Muscle of leg (tissue), 3 donors: ENCODE measurements at regions not wholly inside any gene's neighbourhood (a gene's known extent, or its start where the extent isn't known, plus 50 kb on each side); places are given as distances from the start of the nearest gene placed in this dataset.

ENCODE experiments used
- DNase-seq: peaks from one replicate; pipeline ENCODE4 v3.0.0; 2013
- H3K27ac ChIP-seq: one replicate; pipeline ENCODE4 v1.5.1; 2013; ENCODE audit warnings: mild to moderate bottlenecking, low read length, control low read depth
- H3K27me3 ChIP-seq: one replicate; pipeline ENCODE4 v1.6.1; 2013; ENCODE audit warnings: low read length; ENCODE audit not compliant: control insufficient read depth, insufficient read depth
- H3K36me3 ChIP-seq: one replicate; pipeline ENCODE4 v1.6.1; 2013; ENCODE audit warnings: low read length; ENCODE audit not compliant: control insufficient read depth, insufficient read depth
- H3K4me1 ChIP-seq: one replicate; pipeline ENCODE4 v1.6.1; 2013; ENCODE audit warnings: low read length; ENCODE audit not compliant: control insufficient read depth, insufficient read depth
- H3K4me3 ChIP-seq: one replicate; pipeline ENCODE4 v1.5.1; 2013; ENCODE audit warnings: low read length, control low read depth
- H3K9me3 ChIP-seq: replicated peaks from 2 replicates; pipeline ENCODE4 v1.6.1; 2013; ENCODE audit warnings: low read depth, low read length; ENCODE audit not compliant: control insufficient read depth
- WGBS: methylation state at CpG from one replicate; pipeline ENCODE4 v1.1.5; 2013; ENCODE audit warnings: missing lambda C conversion rate; ENCODE audit not compliant: insufficient coverage; 5-methylcytosine and 5-hydroxymethylcytosine counted together

DNA sequence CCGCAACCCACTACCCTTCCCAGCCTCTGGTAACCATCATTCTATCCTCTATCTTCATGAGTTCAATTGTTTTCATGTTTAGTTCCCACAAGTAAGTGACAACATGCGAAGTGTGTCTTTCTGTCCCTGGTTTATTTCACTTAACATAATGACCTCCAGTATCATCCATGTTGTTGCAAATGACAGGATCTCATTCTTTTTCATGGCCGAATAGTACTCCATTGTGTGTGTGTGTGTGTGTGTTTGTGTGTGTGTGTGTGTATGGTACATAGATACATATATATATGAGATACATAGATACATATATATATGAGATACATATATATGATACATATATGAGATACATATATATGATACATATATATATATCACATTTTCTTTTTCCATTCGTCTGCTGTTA is 196.3 kb upstream of the STK17B start:
- Histone ChIP-seq H3K27ac (no peak overlapping the region), H3K9me3 (peaks cover 3% of the 10 kb centered on the region), H3K27me3 (no peaks in the 10 kb centered on the region), H3K36me3 (no peaks in the 10 kb centered on the region), H3K4me3 (no peak overlapping the region), H3K4me1 (no peaks in the 10 kb centered on the region)
- no peak for DNase-seq
- 100% methylated on average over 1 of the region's 4 CpGs for WGBS

DNA sequence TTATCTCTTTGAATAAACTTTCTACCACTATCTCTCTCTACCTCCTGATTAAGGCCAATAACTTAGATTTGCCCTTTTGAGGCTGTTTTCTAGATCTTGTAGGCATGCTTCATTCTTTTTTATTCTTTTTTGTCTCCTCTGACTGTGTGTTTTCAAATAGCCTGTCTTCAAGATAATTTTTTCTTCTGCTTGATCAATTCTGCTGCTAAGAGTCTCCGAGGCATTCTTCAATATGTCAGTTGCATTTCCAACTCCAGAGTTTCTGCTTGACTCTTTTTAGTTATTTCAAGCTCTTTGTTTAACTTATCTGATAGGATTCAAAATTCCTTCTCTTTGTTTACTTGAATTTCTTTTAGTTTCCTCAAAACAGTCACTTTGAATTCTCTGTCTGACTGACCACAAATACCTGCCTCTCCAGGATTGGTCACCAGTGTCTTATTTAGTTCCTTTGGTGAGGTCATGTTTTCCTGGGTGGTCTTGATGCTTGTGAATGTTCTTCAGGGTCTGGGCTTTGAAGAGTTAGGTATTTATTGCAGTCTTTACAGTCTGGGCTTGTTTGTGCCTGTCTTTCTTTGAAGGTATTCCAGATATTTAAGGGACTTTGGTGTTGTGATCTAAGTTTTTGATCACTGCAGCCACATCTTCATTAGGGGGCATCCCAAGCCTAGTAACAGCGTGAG is 197.3 kb upstream of the STK17B start:
- WGBS: no CpG with 5 or more reads among the region's 2 CpGs
- Histone ChIP-seq H3K9me3 (peaks cover 3% of the 10 kb centered on the region), H3K27ac (no peak overlapping the region), H3K4me3 (no peak overlapping the region), H3K27me3 (no peaks in the 10 kb centered on the region), H3K4me1 (no peaks in the 10 kb centered on the region), H3K36me3 (no peaks in the 10 kb centered on the region)
- DNase-seq: no peak

DNA sequence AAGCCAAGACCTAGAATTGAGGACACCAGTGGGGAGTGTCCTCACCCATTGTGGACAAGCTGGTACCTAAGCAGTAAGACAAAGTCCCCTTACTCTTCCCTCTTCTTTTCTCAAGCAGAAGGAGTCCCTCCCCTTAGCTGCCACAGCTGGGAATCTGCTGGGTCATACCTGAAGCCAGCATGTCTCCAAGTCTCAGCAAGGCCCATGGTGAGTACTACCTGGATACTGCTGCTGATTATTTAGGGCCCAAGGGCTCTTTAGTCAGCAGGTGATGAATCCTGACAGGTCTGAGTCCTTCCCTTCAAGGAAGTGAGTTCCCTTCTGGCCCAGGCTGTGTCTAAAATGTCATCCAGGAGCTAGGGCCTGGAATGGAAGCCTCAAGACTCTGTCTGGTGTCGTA is 198.6 kb upstream of the STK17B start:
- Histone ChIP-seq H3K27me3 (no peaks in the 10 kb centered on the region), H3K4me1 (no peaks in the 10 kb centered on the region), H3K4me3 (no peak overlapping the region), H3K27ac (no peak overlapping the region), H3K9me3 (peaks cover 3% of the 10 kb centered on the region), H3K36me3 (no peaks in the 10 kb centered on the region)
- DNase-seq: no peak
- no CpG with 5 or more reads among the region's 1 CpG for WGBS

DNA sequence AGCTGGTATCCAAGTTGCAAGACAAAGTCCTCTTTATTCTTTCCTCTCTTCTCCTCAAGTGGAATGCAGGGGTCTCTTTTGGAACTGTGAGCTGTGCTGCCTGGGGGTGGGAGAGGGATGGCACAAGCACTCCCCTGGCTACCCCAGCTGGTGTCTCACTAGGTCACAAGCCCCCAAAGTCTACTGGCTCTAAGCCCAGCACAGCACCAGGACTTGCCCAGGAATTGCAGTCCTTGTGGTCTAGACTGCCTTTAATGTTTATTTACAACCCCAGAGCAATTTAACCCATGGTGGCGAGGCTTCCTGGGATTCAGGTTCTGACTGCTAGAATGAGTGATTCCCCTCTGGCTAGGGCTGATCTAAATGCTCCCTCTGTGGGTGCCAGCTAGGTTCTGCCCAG is 199.0 kb upstream of the STK17B start:
- WGBS: 100% methylated on average over 1 of the region's 1 CpG
- DNase-seq: no peak
- no peaks in the 10 kb centered on the region for H3K4me1 ChIP-seq
- H3K9me3 ChIP-seq: peaks cover 3% of the 10 kb centered on the region
- no peaks in the 10 kb centered on the region for H3K36me3 ChIP-seq
- H3K4me3 ChIP-seq: no peak overlapping the region
- H3K27ac ChIP-seq: no peak overlapping the region
- H3K27me3 ChIP-seq: no peaks in the 10 kb centered on the region

DNA sequence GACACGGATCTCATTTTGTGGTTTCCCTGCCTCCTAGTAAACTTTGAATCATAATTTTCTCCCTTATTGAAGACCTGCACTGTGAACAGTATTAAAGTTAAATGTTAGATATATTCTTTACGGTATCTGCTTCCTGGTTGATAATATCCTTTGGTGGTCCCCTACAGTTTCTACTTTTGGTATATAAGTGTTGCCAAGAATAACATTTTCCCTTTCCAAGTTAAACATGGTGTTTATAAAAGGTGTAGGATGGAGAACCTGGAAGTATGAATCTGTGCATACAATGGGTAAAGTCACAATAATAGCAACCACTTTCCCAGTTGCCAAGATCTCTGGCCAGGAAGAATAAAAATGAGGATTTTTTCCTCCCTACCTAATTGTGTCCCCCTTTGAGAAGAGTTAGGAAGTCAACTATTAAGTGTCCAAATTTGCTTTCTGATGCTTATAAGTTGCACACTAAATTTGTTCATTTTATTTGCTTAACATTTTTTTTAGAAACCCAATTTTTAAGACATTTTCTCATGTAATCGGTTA is 201.0 kb upstream of the STK17B start:
- Histone ChIP-seq H3K4me1 (no peaks in the 10 kb centered on the region), H3K4me3 (no peak overlapping the region), H3K36me3 (no peaks in the 10 kb centered on the region), H3K27ac (peak overlapping the region; percentile 78), H3K9me3 (peaks cover 3% of the 10 kb centered on the region), H3K27me3 (no peaks in the 10 kb centered on the region)
- DNase-seq: peak; percentile 37
- no CpG with 5 or more reads among the region's 3 CpGs for WGBS

DNA sequence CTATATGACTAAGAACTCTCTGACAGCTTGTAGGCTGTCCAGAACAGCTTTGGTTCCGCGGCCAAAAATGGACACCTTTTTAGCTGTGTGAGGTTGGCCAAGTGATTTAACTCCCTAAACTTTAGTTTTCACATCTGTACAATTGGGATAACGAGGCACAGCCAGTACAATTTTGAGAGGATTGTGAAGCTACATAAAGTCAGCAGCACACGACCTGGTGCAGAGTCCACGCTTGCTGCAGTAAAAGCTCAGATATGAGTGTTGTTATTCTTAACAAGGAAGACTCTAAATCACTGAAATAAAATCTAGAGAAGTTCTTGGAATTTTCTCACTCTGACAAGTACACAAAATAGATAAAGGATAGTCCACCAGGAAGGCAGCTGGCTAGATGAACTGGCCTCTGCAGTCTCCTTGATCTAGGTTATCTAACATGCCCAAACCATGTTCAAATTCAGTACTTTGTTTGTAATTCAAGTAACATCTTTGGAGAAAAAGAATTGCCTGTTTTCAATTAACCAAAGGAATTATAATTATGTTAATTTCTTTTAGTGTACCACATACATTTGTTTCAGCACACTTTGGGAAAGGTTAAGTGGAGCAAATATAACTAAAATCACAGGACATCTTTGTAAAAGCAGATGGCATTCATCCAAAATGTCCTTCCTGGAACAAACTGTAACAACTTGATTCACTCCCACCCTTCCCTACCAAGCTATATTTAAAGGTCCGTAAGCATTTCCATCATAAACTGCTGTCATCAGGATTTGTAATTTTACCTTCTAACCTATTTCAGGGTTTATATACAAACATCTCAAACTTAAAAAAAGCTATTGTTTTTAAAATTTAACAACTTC is 201.7 kb upstream of the STK17B start:
- Histone ChIP-seq H3K9me3 (peaks cover 3% of the 10 kb centered on the region), H3K27me3 (no peaks in the 10 kb centered on the region), H3K27ac (peak overlapping the region; percentile 78), H3K4me1 (no peaks in the 10 kb centered on the region), H3K4me3 (no peak overlapping the region), H3K36me3 (no peaks in the 10 kb centered on the region)
- WGBS: no CpG with 5 or more reads among the region's 6 CpGs
- peak; percentile 69 for DNase-seq

DNA sequence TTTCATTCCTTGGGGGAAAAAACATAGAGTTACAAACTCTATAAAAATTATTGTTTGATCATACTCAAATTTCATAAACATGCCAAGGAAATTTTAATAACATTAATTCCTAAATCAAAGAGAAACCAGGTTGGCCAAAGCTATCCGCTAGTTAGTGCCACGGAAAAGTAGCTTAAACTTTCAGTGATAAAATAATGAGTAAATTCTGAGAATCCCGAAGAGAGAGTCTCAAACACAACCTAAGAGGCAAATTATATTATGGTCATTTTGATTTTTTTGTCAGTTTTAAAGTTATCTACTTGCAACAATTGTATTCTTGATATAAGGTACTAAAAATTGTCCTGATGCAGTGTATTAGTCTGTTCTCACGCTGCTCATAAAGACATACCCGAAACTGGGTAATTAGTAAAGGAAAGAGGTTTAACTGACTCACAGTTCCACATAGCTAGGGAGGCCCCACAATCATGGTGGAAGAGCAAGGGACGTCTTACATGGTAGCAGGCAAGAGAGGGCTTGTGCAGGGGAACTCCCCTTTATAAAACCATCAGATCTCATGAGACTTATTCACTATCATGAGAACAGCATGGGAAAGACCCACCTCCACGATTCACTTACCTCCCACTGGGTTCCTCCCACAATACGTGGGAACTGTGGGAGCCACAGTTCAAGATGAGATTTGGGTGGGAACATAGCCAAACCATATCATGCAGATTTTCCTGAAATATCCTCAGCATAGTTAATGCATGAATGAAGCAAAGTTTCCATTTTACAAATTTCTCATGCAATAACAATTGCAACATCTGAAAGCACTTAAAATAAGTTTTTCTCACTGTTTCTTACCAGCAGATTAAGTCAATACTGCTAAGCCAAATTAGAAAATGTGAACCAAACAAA is 205.9 kb upstream of the STK17B start:
- H3K4me3 ChIP-seq: no peak overlapping the region
- peak; percentile 72 for DNase-seq
- H3K36me3 ChIP-seq: no peaks in the 10 kb centered on the region
- H3K4me1 ChIP-seq: no peaks in the 10 kb centered on the region
- H3K27ac ChIP-seq: no peak overlapping the region
- H3K9me3 ChIP-seq: no peaks in the 10 kb centered on the region
- WGBS: 40% methylated on average over 1 of the region's 8 CpGs
- H3K27me3 ChIP-seq: no peaks in the 10 kb centered on the region

DNA sequence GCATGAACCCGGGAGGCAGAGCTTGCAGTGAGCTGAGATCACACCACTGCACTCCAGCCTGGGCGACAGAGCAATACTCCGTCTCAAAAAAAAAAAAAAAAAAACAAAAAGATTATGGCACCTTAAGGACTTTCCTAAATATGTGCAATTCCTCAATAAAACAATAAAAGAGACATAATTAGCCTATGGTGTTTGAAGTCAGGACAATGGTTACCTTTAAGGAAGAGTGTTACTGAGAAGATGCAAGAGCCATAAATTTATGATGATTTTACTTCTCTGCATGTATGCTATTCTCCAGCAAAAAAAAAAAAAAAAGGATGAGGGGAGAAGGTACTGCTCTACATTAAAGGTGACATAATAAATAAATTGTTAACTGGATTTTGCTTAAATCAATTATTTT is 208.2 kb upstream of the STK17B start:
- Histone ChIP-seq H3K4me3 (no peak overlapping the region), H3K36me3 (no peaks in the 10 kb centered on the region), H3K27me3 (no peaks in the 10 kb centered on the region), H3K9me3 (no peaks in the 10 kb centered on the region), H3K27ac (no peak overlapping the region), H3K4me1 (no peaks in the 10 kb centered on the region)
- no peak for DNase-seq
- WGBS: no CpG with 5 or more reads among the region's 3 CpGs

DNA sequence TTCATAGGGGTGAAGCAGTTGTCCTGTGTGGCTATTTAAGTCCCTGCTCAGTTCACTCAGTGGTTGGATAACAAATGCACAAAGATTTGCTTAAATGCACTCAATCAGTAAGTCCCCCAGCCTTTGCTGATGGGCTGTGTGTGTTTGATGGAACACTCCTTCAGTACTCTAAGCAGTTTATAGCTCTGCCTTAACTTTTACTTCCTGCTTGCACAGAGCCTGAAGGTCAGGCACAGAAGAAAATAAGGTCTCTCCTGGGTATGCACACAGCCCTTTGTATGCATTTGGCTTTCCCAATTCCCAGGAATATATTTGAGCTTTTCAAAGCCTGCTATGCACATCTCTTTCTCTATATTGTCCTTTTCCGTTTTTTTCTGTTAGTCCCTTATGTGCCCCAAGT is 208.7 kb upstream of the STK17B start:
- Histone ChIP-seq H3K27ac (no peak overlapping the region), H3K4me1 (no peaks in the 10 kb centered on the region), H3K9me3 (no peaks in the 10 kb centered on the region), H3K27me3 (no peaks in the 10 kb centered on the region), H3K4me3 (no peak overlapping the region), H3K36me3 (no peaks in the 10 kb centered on the region)
- WGBS: no CpG with 5 or more reads among the region's 1 CpG
- no peak for DNase-seq

DNA sequence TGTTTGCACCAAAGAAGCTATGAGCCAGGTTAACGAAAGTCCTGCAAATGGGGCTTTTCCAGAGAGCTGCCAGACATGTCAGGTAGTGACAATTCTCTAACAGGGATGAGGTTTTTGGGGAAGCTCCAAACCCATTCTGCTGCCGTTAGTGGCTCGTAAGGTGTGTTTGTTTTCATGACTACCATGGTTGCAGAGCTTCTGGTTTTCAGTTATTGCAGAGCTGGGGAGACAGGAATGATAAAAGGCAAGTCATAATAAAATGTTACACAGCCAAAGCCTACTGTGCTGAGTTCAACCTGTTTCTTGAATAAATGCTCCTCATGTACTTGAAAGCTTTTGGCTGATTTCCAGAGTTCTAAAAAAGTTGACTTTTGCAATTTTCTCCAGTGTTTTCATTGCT is 209.2 kb upstream of the STK17B start:
- no peak overlapping the region for H3K27ac ChIP-seq
- no peaks in the 10 kb centered on the region for H3K36me3 ChIP-seq
- WGBS: 71% methylated on average over 3 of the region's 3 CpGs
- H3K27me3 ChIP-seq: no peaks in the 10 kb centered on the region
- no peaks in the 10 kb centered on the region for H3K9me3 ChIP-seq
- H3K4me1 ChIP-seq: no peaks in the 10 kb centered on the region
- H3K4me3 ChIP-seq: no peak overlapping the region
- peak; percentile 25 for DNase-seq
